22Rv1 (cell line): ENCODE measurements at regions not wholly inside any gene's neighbourhood (a gene's known extent, or its start where the extent isn't known, plus 50 kb on each side); places are given as distances from the start of the nearest gene placed in this dataset.
A peak's percentile ranks its signal among the peaks of the same experiment; 100 is the strongest.

Source experiments
- H3K27ac ChIP-seq: fragments of 450-650 bp; 2 replicates; pipeline ENCODE4 v1.5.1; 2017
- CTCF ChIP-seq: fragments of 450-650 bp; IDR thresholded peaks from 2 replicates; pipeline ENCODE4 v1.5.1; 2017; ENCODE audit warnings: mild to moderate bottlenecking
- ZFX ChIP-seq: fragments of 450-650 bp; IDR thresholded peaks from 2 replicates; pipeline ENCODE4 v1.6.1; 2017; ENCODE audit warnings: antibody characterized with exemption, borderline replicate concordance

DNA sequence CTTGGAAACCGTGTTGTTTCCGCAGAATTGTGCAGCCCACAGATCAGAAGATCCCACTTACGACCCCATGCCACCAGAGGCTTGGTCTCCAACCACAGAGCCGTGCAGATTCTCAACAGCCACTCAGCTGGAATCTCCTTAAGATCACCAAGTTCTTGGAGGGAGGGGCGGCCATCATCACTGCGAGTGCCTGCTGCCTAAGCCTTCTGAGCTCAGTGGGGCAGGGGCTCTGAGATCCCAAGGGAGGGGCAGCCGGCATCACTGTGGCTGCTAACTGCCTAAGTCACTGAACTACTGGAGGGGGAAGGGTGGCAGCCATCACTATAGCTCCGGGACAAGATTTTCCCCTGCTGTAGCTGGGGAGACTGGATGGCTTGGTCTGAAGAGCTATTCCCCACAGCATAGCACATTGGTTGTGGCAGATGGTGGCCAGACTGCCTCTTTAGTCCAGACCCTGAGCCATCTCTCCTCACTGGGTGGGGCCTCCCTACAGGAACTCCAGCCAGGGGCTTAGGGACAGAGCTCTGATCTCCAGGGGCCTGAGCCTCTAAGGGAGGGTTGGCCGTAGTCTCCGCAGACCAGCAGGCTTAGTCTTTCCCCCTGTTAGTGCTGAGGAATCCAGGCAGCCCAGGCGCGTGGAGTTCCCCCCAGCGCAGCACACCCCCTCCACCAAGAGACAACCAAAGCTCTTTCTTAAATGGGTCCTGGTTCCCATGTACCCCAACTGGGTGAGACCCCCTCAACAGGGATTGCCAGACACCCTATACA lies 1483.9 kb downstream of the ADGRL3 start:
- H3K27ac ChIP-seq: no peak overlapping the region
- no peak for TF ChIP-seq CTCF
- no peak for TF ChIP-seq ZFX

- no peak for TF ChIP-seq CTCF
- TF ChIP-seq ZFX: no peak
These were observed 1476.8 kb downstream of the ADGRL3 start for GRCh38 chr4:62676962-62677361.

DNA sequence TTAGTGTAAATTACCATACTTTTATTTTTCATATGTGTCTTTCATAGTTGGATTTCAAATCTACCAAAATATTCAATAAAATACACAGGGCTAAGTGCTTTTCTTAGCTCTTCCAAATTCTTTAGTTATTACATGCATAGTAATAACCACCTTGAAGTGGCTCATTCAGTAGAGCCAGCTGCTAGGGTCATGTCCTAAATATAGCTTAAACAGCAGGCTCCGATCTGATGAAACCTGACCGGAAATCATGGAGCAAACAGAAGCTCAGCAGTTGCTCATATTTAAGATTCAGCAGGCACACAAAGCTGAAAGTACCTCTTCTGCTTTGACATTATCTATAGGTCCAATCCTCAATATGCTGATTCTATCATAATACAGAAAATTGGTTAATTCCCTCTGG lies 1470.4 kb downstream of the ADGRL3 start:
- TF ChIP-seq CTCF (no peak), ZFX (no peak)
- no peak overlapping the region for H3K27ac ChIP-seq

More at GRCh38 chr4:62676962-62677361, 1476.8 kb downstream of the ADGRL3 start:
- no peak overlapping the region for H3K27ac ChIP-seq

DNA sequence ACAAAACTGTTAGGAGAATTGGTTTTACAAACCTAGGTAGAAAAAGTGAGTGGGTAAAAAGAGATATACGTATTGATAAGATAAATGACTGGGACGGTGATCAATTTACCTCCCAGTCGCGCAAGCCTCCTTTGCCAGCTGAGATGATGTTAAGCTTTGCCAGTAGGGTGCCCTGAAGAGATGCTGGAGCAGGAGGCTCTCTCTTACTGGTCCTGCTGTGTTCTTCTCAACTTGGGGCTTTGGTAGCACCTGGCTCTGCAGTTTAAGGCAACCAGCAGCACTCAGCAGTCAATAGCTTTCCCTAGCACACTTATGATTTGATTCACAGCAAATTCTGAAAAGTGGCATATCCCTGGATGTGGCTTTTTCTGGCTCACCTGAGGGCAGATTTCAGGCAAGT lies 1461.7 kb downstream of the ADGRL3 start:
- TF ChIP-seq ZFX (no peak), CTCF (no peak)
- H3K27ac ChIP-seq: no peak overlapping the region

DNA sequence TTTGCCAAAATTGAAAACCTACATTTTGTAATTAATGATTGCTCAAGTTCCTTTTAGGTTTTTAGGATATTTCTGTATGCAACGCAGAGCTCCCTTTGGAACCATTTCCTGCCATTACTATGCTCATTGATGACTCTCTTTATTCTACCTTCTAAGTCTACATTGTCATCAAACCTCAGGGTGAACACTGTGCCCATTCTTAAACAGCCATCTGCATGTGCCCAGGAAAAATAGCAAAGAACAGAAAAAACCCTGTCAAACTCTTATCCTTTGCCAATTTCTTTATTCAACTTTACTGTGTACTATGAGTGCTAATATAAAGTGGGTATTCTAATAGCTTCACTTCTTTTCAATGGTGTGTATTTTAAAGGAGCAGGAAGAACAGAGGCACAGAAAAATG lies 1455.9 kb downstream of the ADGRL3 start:
- TF ChIP-seq CTCF (no peak), ZFX (no peak)
- H3K27ac ChIP-seq: no peak overlapping the region

DNA sequence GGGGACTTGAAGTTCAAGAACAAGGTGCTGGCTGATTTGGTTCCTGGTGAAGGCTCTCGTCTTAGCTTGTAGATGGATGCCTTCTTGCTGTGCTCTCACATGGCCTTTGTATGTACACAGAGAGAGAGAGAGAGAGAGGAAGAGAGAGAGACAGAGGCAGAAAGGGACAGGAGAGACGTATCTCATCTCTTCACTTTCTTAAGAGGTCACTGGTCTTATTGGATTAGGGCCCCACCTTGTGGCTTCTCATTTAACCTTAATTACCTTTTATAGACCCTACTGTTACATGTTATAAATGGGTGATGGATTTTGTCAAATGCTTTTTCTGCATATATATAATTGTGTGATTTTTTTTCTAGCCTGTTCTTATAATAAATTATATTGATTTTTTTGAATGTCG lies 1444.2 kb downstream of the ADGRL3 start:
- TF ChIP-seq CTCF: peak; percentile 65
- no peak for TF ChIP-seq ZFX
- H3K27ac ChIP-seq: no peak overlapping the region

DNA sequence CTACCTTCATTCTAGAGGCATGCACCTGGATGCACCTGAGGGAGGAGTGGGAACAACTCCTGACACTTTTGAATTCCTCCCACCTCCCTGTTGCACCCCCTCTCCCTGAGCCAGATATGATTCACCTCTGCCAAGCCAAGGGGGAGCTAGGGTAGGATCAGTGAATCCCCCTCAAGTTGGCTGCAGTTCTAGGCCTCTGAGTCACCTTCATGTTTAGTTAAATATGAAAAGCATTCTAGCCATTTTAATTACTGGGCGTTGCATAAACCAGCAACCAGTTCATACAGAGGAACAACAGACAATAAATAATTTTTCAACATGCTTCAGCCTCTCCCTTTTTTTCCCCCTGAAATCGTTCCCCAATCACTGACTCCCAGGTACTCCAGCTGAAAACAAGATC lies 1440.2 kb downstream of the ADGRL3 start:
- no peak for TF ChIP-seq CTCF
- TF ChIP-seq ZFX: no peak
- no peak overlapping the region for H3K27ac ChIP-seq
